Activated naive CD4-positive, alpha-beta T cell (primary cell): ENCODE measurements at regions not wholly inside any gene's neighbourhood (a gene's known extent, or its start where the extent isn't known, plus 50 kb on each side); places are given as distances from the start of the nearest gene placed in this dataset.
"Not testable (repeated sequence)": the region's sequence is repeated elsewhere in the genome, so short reads cannot be mapped to it uniquely, and the experiment has no call there.

Source experiments
- DNase-seq, 4 experiments: peaks; one replicate each; lab custom pipeline; 2025; lab: John Stamatoyannopoulos, UW

DNA sequence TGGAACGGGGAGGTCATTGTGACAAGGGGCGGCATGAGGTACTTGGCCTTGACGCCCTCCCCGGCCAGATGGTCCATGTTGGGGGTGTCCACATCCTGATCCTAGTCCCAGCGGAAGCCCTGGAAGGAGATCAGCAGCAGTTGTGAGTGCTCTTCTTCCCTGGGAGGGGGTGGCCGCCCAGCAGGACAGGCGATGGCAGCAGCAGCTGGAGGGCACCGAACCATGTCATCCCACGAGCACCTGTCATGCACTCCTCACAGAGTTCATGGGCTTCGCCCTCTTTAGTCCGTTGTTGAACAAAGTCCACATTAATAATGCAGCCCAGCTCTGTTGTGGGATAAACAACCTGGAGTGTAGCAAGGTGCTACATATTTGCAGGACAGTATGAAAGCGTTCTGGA lies 130.7 kb downstream of the UNC93B1 start:
- not testable (repeated sequence) for DNase-seq

DNA sequence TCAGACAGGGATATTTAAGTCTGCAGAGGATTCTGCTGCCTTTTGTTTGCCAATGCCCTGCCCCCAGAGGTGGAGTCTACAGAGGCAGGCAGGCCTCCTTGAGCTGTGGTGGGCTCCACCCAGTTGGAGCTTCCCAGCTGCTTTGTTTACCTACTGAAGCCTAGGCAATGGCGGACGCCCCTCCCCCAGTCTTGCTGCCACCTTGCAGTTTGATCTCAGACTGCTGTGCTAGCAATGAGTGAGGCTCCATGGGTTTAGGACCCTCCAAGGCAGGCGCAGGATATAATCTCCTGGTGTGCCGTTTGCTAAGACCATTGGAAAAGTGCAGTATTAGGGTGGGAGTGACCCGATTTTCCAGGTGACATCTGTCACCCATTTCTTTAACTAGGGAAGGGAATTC lies 132.7 kb downstream of the UNC93B1 start:
- not testable (repeated sequence) for DNase-seq

DNA sequence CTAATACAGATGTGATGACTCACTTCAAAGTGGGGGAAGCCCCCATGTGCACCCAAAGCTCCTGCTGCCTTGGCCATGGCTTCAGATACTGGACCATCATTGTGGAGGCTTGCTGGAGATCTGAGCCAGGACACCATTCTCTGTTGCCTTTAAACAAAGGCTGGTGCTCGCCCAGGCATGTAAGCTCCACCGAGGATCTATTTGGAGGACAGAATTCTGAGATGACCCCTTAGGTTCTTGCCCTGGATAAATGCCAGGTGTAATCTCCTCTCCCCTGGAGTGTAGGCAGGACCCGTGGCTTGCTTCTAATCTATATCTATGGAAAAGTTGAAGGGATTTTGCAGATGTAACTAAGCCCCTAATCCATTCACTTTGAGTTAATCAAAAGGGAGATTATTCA lies 141.0 kb downstream of the UNC93B1 start:
- DNase-seq, result not testable (repeated sequence)

DNA sequence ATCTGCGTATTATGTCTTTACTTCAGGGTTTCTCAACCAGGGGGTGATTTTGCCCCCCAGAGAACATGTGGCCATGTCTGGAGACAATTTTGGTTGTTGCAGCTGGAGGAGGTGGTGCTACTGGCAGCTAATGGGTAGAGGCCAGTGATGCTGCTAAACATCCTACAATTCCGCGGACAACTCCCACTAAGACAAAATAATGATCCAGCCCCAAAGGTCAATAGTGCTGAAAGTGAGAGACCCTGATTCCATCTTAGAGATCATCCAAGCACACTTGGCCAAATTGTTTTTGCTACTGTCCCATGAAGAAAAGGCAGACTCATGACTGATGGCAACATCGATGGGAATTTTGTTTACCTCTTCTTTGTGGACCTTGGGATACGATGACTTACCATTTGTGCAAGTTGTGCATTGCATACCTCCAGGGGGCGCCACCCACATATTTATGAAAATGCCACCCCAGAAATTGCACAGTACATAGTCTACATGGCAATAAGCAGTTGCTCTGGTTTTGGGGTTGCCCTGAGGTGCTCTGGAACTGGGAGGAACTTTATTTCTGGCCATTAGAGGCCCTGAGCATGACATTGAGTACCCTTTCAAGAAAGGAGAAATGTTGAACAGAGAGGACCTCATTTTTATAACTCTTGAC lies 144.3 kb downstream of the UNC93B1 start:
- DNase-seq, result peak in 3 of 4 experiments; percentile 25 to 51 (median 51)

DNA sequence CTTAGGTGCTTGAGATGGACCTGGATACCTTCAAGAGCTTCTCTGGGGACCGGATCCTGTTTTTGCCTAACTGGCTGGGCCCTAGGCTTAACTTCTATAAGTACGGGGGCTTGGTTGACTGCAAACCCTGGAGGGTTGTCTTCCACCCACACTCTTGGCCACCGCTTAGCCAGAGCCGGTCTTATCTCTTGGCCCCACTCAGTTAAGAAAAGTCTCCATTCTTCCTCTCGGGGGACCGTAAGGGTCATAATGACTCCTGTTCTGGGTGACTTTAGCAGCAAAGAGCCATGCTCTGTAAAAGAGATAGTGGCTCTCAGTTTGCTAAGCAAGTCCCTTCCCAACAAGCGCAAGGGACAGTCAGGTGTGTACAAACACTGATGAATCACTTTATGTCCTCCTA lies 153.2 kb downstream of the UNC93B1 start:
- not testable (repeated sequence) for DNase-seq

DNA sequence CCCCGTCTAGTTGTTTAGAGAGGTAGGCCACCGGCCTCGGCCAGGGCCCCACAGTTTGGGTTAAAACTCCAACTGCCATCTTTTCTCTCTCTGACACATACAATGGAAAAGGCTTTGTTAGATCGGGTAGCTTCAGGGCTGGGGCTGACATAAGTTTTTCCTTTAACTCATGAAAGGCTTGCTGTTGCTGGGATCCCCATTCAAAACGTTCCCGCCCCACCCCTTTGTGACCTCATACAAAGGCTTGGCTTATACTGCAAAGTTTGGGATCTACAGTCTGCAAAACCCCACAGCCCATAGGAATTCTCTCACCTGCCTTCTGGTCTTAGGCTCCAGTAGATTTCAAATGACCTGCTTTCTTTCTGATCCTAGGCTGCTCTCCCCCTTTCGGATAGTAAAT lies 154.1 kb downstream of the UNC93B1 start:
- not testable (repeated sequence) for DNase-seq

DNA sequence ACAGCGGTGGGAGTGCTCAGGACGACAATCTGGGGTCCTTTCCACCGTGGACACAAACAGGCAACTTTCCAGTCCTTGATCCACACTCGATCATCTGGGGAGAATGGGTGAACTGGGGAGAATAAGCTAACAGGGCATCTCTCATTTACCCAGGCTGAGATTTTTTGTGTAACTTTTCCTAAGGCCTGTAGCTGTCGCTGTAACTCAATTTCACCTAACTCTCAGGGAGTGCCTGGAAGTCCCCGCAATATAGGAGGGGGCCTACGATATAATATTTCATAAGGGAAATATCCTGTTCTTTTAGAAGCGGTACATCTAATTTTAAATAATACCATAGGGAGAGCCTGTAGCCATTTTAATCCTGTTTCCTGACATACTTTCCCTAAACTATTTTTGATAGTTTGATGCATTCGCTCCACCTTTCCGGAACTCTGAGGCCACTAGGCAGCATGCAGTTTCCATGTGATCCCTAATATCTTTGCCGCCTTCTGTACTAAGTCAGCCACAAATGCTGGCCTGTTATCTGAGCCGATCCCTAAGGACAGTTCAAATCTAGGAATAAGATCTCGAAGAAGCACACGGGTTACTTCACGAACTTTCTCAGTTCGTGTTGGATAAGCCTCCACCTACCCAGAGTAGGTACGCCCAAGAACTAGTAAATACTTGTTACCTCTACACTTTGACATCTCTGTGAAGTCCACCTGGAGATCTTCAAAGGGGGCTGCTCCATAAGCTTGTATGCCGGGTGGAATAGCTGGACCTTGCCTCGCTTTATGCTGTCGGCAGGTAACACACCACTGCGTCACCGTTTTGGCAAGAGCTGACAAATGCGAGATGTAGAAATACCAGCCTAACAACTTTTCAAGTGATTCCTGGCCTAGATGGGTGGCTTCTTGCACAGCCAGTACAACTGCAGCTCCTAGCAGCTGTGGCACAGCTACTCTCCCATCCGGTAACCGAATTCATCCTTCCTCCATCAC lies 155.7 kb downstream of the UNC93B1 start:
- DNase-seq, result not testable (repeated sequence)

DNA sequence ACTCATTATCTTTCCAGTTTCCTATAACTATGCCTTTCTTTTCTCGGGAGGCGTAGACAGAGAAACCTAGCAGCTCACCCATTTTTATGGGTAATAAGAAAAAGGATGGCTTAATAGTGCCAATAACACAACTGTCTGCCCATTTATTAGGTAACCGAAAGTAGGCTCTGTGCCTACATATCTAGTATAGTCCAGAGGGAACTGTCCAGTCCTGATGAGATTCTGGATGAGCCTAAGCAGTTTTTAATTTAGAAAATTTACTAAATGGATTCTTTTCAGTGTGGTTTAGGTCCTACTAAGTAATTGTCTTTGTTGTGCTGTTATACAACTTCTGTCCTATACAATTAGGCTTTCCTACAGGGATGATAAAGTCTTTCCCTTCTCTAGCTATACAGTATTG lies 157.6 kb downstream of the UNC93B1 start:
- not testable (repeated sequence) for DNase-seq

DNA sequence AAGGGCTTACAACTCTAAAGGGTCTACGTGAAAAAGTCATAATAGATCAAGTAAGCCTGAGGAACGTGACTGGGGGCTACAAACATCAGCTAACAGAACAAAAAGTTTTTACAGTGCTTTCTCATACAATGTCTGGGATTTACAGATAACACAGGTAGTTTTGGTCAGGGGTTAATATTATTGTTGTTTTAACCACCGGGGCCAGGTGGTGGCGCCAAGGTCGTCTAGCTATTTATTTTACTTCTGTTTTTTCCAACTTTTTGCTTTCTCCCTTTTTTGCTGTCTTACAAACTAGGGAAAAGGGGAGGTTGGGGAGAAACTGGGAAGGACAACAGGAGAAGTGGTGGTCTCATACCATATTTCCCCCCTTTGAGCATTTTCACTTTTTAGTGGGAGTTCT lies 158.6 kb downstream of the UNC93B1 start:
- DNase-seq, result not testable (repeated sequence)

DNA sequence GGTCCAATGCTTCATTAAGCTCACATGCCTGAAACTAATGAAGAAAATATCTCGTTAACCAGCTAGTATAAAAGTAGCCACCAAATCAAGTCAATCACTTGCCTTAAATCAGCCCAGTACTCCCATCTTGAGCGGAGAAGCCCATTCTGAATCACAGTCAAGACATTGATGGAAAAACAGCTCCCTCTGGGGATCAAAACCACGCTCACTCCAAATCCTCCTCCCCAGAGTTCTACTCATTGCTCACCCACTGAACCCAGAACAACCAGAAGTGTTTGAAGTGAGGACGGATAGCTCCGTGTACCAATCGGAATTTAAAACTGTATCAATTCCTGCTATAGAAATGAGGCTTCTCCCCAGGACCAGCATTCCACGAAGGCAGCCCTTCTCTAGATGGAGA lies 163.3 kb downstream of the UNC93B1 start:
- not testable (repeated sequence) for DNase-seq

DNA sequence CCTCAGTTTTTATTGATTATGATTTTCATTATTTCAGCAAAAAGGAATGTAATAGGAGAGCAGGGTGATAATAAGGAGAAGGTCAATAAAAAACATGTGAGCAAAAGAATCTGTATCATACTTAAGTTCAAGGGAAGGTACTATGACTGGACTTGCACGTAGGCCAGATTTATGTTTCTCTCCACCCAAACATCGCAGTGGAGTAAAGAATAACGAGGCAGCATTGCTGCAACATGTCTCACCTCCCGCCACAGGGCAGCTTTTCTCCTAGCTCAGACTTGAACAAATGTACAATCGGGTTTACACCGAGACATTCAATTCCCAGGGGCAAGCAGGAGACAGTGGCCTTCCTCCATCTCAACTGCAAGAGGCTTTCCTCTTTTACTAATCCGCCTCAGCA lies 155.7 kb upstream of the ALDH3B2 start:
- not testable (repeated sequence) for DNase-seq

DNA sequence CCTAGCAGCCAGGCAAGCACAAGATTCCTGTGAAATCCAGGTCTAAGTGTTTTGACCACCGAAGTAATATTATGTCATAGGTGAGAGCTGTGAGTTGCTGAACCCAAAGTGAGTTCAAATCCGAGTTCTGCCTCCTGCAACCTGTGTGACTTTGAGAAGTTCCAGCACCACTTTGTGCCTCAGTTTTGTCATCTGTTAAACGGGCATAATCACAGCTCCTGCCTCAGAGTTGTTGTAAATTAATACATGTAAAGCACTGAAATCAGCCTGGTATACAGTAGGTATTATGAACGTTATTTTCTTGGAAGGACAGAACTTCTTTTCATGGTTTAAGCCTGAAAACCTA lies 152.5 kb upstream of the ALDH3B2 start:
- not testable (repeated sequence) for DNase-seq

DNA sequence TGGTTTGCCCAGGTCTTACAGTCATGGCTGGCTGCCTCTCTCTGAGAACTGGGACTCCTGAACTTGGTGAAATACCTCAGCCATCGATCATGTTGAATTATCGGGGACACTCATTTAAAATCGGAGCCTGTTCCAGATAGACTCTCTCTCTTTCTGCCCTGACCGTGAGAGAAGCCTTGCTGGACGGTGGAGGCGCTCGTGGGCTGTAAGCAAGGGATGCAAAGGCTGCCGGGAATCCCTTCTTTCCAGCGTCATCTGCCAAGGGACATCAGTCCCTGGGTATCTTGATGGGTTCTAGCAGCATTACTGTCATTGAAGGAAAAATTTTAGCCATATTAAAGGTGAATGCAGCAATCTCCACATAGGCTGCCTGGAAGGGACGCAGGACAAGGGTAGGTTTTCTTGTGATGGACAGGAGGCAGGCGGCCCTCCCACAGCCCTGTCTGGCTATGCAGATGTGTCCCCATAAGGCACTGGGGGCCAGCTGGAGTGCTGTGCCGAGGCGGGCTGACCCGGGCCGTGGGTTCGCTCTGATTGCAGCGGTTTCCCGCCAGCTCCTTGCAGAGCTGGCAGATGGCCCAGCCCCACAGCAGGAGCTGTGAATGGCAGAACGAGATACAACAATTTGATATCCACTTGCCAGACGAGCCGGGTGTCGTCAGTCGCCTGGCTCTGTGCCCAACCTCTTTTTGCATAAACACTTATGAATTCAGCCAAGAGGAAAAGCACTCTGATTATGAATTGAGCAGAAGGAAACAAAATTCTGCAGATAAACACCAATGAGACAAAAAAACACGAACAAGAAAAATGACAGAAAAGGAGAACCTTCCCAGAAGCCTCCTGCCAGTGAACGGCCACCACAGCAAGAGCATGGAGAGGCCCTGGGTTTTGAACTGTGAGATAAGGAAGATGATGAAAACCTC lies 151.9 kb upstream of the ALDH3B2 start:
- DNase-seq, result peak in 1 of 4 experiments; percentile 10

DNA sequence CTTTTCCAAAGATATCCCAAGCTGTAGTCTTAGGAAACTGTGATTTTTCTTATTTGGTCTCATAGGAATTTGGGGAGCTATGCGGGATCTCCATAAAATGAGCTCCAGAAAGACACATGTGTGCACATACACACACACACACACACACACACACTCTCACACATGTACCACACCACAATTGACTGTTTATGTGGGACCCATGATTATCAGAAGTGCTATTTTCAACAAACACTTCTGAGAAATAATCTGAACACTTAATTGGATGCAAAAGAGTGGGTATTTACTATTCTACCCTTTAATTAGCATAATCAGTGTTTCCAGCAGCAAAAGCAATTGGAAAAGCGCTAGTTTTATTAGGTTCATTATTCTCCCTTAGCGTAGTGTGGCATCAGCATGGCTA lies 150.4 kb upstream of the ALDH3B2 start:
- not testable (repeated sequence) for DNase-seq

DNA sequence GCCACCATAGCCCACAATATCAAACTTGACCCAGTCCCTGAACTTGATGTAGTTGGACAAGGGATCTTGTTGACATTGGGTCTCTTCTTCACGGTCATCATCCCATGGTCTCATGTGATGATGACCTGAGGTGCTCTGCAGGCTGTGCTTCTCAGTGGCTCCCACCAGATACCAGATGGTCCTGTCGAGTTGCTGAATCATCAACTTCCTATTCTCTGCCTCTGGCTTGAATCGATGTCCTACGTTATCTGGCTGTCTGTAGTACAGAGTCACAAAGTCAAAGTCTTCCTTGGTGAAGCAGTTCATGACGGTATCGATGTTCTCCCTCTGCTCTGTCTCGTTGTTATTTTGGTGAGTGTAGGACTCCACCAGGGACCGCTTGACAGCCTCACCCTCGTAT lies 145.7 kb upstream of the ALDH3B2 start:
- no peak for DNase-seq

DNA sequence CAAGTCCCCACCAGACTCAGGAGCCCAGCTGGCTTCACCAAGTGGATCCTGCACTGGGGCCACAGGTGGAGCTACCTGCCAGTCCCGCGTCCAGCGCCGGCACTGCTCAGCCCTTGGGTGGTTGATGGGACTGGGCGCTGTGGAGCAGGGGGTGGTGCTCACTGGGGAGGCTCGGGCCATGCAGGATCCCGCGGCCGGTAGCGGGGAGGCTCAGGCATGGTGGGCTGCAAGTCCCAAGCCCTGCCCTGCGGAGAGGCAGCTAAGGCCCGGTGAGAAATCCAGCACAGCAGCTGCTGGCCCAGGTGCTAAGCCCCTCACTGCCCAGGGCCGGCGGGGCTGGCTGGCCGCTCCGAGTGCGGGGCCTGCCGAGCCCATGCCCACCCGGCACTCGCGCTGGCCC lies 143.1 kb upstream of the ALDH3B2 start:
- DNase-seq, result not testable (repeated sequence)

DNA sequence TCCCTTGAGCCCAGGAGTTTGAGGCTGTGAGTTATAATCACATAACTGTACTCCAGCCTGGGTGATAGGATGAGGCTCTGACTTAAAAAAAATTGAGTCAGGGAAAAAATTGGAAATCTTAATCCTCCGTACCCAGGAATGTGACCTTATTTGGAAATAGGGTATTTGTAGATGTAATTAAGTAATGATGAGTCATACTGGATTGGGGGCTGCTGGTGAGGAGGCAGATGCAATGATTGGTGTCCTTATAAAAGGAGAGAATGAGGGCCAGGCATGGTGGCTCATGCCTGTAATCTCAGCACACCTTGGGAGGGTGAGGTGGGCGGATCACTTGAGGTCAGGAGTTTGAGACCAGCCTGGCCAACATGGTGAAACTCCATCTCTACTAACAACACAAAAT lies 134.9 kb upstream of the ALDH3B2 start:
- not testable (repeated sequence) for DNase-seq

DNA sequence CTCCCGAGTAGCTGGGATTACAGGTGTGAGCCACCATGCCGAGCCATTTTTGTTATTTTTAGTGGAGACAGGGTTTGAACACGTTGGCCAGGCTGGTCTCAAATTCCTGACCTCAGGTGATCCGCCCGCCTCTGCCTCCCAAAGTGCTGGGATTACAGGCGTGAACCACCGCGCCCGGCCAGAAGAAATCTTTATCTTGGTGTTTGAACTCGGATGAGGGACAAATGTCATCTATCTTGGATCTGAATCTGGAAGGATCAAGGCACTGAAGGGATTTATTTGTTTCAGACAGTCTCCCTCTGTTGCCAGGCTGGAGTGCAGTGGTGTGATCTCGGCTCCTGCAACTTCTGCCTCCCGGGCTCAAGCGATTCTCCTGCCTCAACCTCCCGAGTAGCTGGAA lies 133.5 kb upstream of the ALDH3B2 start:
- not testable (repeated sequence) for DNase-seq

DNA sequence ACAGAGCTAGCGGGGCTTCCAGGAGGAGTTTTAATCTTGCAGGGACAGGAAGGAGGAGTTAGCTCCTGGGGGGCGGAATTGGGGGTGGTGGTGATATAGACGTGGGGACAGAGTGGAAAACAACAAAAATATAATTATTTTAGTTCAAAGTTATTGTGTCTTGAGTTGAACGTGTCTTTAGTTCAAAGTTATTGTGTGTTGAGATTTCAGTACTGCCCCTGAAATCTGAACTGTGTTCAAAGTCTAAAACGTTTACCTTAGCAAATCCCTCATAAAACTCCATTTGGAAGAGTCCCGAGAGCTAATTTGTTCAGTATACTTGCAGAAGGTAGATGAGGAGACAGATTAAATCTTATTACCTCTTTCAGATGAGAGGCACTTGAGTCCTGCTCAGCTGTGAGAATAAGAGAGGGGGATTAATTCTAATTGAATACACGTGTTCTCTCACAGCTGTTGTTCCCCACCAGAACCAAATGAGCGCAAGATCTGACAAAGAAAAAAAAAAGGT lies 132.4 kb upstream of the ALDH3B2 start:
- DNase-seq, result not testable (repeated sequence)

DNA sequence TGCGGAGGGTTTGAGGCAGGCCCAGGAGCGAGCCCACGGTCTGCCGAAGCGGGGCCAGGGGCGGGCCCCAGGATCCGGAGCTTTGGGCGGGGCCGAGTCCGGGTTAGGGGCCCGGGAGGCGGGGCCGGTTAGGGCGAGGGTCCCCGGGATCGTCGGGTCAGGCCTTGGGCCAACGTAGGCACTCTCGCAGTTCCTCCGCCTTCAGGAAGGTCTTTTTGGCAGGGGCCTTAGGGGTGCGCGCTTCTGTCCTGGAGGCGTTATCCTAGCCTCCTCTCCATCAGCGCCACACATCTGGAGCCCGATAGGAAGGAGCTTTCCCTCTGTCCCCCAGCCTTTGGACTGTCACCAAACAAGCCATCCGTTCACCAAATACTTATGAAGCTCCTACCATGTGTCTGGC lies 131.8 kb upstream of the ALDH3B2 start:
- DNase-seq, result peak in 1 of 4 experiments; percentile 46

DNA sequence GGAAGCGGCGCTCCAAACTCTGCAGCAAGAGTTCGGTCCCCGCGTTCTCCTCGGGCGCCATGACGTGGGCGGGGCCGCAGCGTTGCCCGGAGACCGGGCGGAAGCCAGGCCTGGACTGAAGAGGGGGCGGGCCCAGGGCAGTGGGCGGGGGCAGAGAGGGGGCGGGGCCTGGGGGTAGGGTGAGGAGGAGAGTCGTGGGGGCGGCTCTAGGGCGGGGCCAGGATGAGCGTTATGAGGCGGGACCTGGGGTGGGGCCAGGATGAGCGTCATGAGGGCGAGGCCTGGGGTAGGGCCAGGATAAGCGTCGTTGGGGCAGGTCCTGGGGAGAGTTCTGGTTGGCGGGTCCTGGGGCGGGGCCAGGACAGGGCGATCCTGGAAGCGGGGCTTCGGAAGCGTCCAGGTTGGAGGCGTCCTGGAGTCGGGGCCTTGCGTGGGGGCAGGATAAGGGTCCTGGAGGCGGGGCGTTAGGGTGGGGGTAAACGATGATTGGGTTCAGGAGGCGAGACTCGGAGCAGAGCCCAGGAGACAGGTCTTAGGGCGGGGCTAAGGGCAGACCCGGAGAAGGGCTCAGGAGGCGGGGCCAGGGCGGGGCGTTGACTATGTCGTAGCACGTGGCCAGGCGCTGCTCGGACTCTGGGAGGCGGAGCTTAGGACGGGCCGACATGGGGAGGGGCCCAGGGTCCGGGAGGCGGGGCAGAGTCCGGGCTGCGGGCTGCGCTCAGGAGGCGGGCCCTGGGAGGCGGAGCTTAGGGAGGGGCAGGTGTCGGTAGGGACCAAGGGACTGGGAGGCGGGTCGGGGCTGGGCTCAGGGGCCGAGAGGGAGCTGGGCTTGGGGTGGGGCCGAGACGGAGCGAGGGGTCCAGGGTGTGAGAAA lies 131.1 kb upstream of the ALDH3B2 start:
- DNase-seq, result peak; percentile 90 to 95 (median 95)
